CD14-positive monocyte (primary cell): ENCODE measurements at regions not wholly inside any gene's neighbourhood (a gene's known extent, or its start where the extent isn't known, plus 50 kb on each side); places are given as distances from the start of the nearest gene placed in this dataset.
"Not testable (repeated sequence)": the region's sequence is repeated elsewhere in the genome, so short reads cannot be mapped to it uniquely, and the experiment has no call there.

ENCODE experiments used
- DNase-seq, 3 donors: peaks; one replicate each; pipeline ENCODE4 v3.0.0-alpha.2; 2011 to 2022
- H2AFZ ChIP-seq: 2 replicates; pipeline ENCODE4 v1.6.0; 2012; ENCODE audit warnings: mild to moderate bottlenecking, low read depth, low read length, inconsistent platforms; ENCODE audit not compliant: insufficient read depth, poor library complexity, severe bottlenecking
- H3K27ac ChIP-seq, 2 donors: 1 replicate in 1 of 2; 2 replicates in 1 of 2; pipeline ENCODE4 v1.5.1; 2012 to 2013; ENCODE audit warnings: low read length in 2 of 2, control low read depth in 1 of 2, inconsistent platforms in 1 of 2, low read depth in 1 of 2, mild to moderate bottlenecking in 1 of 2
- H3K27me3 ChIP-seq, 2 donors: one replicate each; pipeline versions ENCODE4 v1.6.0 to v1.6.1; 2011 to 2013; ENCODE audit warnings: low read length in 2 of 2; ENCODE audit not compliant: control insufficient read depth in 2 of 2, insufficient read depth in 2 of 2
- H3K36me3 ChIP-seq, 2 donors: replicated peaks in 1 of 2; 1 replicate in 1 of 2; 2 replicates in 1 of 2; pipeline versions ENCODE4 v1.5.1 to v1.6.1; 2012 to 2013; ENCODE audit warnings: low read length in 2 of 2, control low read depth in 1 of 2, inconsistent platforms in 1 of 2, mild to moderate bottlenecking in 1 of 2; ENCODE audit not compliant: insufficient read depth in 2 of 2, control insufficient read depth in 1 of 2
- H3K4me1 ChIP-seq, 2 donors: 1 replicate in 1 of 2; 2 replicates in 1 of 2; pipeline versions ENCODE4 v1.5.1 to v1.6.1; 2012 to 2013; ENCODE audit warnings: low read length in 2 of 2, control low read depth in 1 of 2, inconsistent platforms in 1 of 2, mild to moderate bottlenecking in 1 of 2, moderate library complexity in 1 of 2; ENCODE audit not compliant: insufficient read depth in 2 of 2, control insufficient read depth in 1 of 2
- H3K4me2 ChIP-seq: replicated peaks from 2 replicates; pipeline ENCODE3; 2012; ENCODE audit warnings: low read length, moderate library complexity, mild to moderate bottlenecking; ENCODE audit not compliant: poor library complexity, severe bottlenecking; ENCODE audit errors: extremely low read depth
- H3K4me3 ChIP-seq, 3 experiments: fragments of 200-600 bp in 1 of 3; sonication (generic) in 1 of 3; replicated peaks in 1 of 3; 1 replicate in 2 of 3; 2 replicates in 1 of 3; pipeline ENCODE4 v1.5.1; 2011 to 2013; ENCODE audit warnings: low read length in 3 of 3, mild to moderate bottlenecking in 3 of 3, control low read depth in 2 of 3, low read depth in 2 of 3, inconsistent platforms in 1 of 3, moderate library complexity in 1 of 3
- H3K79me2 ChIP-seq: 2 replicates; pipeline ENCODE4 v1.6.0; 2012; ENCODE audit warnings: mild to moderate bottlenecking, control low read depth, inconsistent platforms, low read length, moderate library complexity; ENCODE audit not compliant: insufficient read depth
- H3K9ac ChIP-seq: 2 replicates; pipeline ENCODE4 v1.6.0; 2017; ENCODE audit warnings: low read length, mild to moderate bottlenecking; ENCODE audit not compliant: insufficient read depth, poor library complexity, severe bottlenecking
- H3K9me3 ChIP-seq, 2 donors: replicated peaks in 1 of 2; 1 replicate in 1 of 2; 2 replicates in 1 of 2; pipeline versions ENCODE4 v1.5.1 to v1.6.1; 2012 to 2013; ENCODE audit warnings: low read length in 2 of 2, control low read depth in 1 of 2; ENCODE audit not compliant: control insufficient read depth in 1 of 2, insufficient read depth in 1 of 2
- H4K20me1 ChIP-seq: 2 replicates; pipeline ENCODE4 v1.6.0; 2012; ENCODE audit warnings: mild to moderate bottlenecking, low read length, control low read depth, moderate library complexity; ENCODE audit not compliant: insufficient read depth
- H3K27ac Mint-ChIP-seq, 7 donors: one replicate each; pipeline ENCODE4 v1.8.0; 2020; ENCODE audit warnings: mild to moderate bottlenecking in 7 of 7, mixed read lengths in 7 of 7, moderate library complexity in 6 of 7, inconsistent platforms in 2 of 7
- H3K27me3 Mint-ChIP-seq, 3 donors: one replicate each; pipeline ENCODE4 v1.8.0; 2021 to 2022; ENCODE audit warnings: low read depth in 3 of 3, mild to moderate bottlenecking in 3 of 3, mixed read lengths in 3 of 3, moderate library complexity in 3 of 3, inconsistent platforms in 1 of 3
- H3K36me3 Mint-ChIP-seq, 2 donors: one replicate each; pipeline ENCODE4 v1.8.0; 2020; ENCODE audit warnings: mixed read lengths in 2 of 2, inconsistent platforms in 1 of 2, mild to moderate bottlenecking in 1 of 2
- H3K4me1 Mint-ChIP-seq: one replicate; pipeline ENCODE4 v1.8.0; 2020; ENCODE audit warnings: mild to moderate bottlenecking, mixed read lengths
- H3K4me3 Mint-ChIP-seq, 2 donors: one replicate each; pipeline ENCODE4 v1.8.0; 2020; ENCODE audit warnings: mild to moderate bottlenecking in 2 of 2, mixed read lengths in 2 of 2, moderate library complexity in 1 of 2
- H3K9me3 Mint-ChIP-seq, 7 donors: one replicate each; pipeline ENCODE4 v1.8.0; 2020 to 2022; ENCODE audit warnings: mixed read lengths in 7 of 7, mild to moderate bottlenecking in 6 of 7, moderate library complexity in 6 of 7, inconsistent platforms in 2 of 7
- WGBS: methylation state at CpG from one replicate; pipeline ENCODE4 v1.1.5; 2013; ENCODE audit warnings: missing lambda C conversion rate; ENCODE audit not compliant: insufficient coverage; 5-methylcytosine and 5-hydroxymethylcytosine counted together
- intact Hi-C, 2 donors: fragments of 100-400 bp; cut with micrococcal nuclease; formaldehyde crosslinking; loops; one replicate each; pipeline versions ENCODE4 v1.15.0 to v1.15.1; 2023
- TF ChIP-seq, protein P1 (sequence below): fragments of 200-600 bp; IDR thresholded peaks from one replicate; pipeline ENCODE4 v1.8.0; 2022; ENCODE audit warnings: antibody characterized with exemption, mild to moderate bottlenecking

DNA sequence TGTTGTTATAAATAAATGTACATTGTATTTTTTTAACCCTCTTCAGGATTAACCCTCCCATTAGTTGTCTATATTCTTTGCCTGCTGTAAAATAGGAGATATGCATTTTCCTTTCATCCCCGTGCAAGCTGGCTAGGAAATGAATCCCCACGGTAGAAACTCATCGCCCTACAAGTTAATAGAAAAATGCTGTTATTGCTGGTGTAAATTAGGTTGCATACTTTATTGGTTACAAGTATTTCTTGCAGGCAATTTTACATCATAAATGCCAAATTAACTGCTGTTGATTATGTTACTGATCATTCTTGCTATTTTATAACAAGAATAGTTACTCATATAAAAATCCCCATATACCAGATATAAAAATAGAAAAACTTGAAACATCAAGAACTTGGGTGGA lies 454.2 kb upstream of the KLF6 start:
- Histone ChIP-seq H3K36me3 (no peaks in the 10 kb centered on the region), H3K9ac (no peak overlapping the region), H3K27ac (no peak overlapping the region), H3K27me3 (no peaks in the 10 kb centered on the region), H3K4me3 (no peak overlapping the region), H2AFZ (no peak overlapping the region), H3K9me3 (no peaks in the 10 kb centered on the region), H3K4me2 (no peak overlapping the region), H3K79me2 (no peaks in the 10 kb centered on the region), H4K20me1 (no peaks in the 10 kb centered on the region), H3K4me1 (no peaks in the 10 kb centered on the region)
- DNase-seq, result no peak
- H3K4me1 Mint-ChIP-seq, result no peaks in the 10 kb centered on the region
- peaks cover 0 to 8% (median 2%) of the 10 kb centered on the region in 7 donors for H3K9me3 Mint-ChIP-seq
- no CpG with 5 or more reads among the region's 3 CpGs for WGBS
- H3K27ac Mint-ChIP-seq, result no peak overlapping the region
- H3K4me3 Mint-ChIP-seq, result no peak overlapping the region
- no peaks in the 10 kb centered on the region for H3K36me3 Mint-ChIP-seq
- TF ChIP-seq, protein P1, sequence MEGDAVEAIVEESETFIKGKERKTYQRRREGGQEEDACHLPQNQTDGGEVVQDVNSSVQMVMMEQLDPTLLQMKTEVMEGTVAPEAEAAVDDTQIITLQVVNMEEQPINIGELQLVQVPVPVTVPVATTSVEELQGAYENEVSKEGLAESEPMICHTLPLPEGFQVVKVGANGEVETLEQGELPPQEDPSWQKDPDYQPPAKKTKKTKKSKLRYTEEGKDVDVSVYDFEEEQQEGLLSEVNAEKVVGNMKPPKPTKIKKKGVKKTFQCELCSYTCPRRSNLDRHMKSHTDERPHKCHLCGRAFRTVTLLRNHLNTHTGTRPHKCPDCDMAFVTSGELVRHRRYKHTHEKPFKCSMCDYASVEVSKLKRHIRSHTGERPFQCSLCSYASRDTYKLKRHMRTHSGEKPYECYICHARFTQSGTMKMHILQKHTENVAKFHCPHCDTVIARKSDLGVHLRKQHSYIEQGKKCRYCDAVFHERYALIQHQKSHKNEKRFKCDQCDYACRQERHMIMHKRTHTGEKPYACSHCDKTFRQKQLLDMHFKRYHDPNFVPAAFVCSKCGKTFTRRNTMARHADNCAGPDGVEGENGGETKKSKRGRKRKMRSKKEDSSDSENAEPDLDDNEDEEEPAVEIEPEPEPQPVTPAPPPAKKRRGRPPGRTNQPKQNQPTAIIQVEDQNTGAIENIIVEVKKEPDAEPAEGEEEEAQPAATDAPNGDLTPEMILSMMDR, result no peak
- peaks cover 0 to 3% (median 0%) of the 10 kb centered on the region in 3 donors for H3K27me3 Mint-ChIP-seq
- intact Hi-C loops, result no loop called here

- H3K4me3 Mint-ChIP-seq, H3K27me3 ChIP-seq, H3K27ac ChIP-seq, H3K27me3 Mint-ChIP-seq, H3K9ac ChIP-seq, H3K9me3 ChIP-seq, DNase-seq, H3K27ac Mint-ChIP-seq, H3K4me1 ChIP-seq, H3K4me3 ChIP-seq, H3K36me3 Mint-ChIP-seq, H3K79me2 ChIP-seq, H3K4me2 ChIP-seq, H4K20me1 ChIP-seq, H2AFZ ChIP-seq, H3K36me3 ChIP-seq, intact Hi-C loops, H3K4me1 Mint-ChIP-seq: not testable (repeated sequence)
- WGBS, result no CpG with 5 or more reads among the region's 2 CpGs
- H3K9me3 Mint-ChIP-seq, result peaks cover 0 to 11% (median 3%) of the 10 kb centered on the region in 7 donors
Observed at GRCh38 chr10:4236905-4237304, 451.9 kb upstream of the KLF6 start.
